NCI-H82 treated with DMSO at 0.1 percent for 48 hours (cell line): ENCODE measurements at regions not wholly inside any gene's neighbourhood (a gene's known extent, or its start where the extent isn't known, plus 50 kb on each side); places are given as distances from the start of the nearest gene placed in this dataset.
"Not testable (repeated sequence)": the region's sequence is repeated elsewhere in the genome, so short reads cannot be mapped to it uniquely, and the experiment has no call there.

Experiments used
- DNase-seq: peaks from one replicate; lab custom pipeline; 2025; ENCODE audit not compliant: unreplicated experiment; lab: John Stamatoyannopoulos, UW

GRCh38 chr15:69906256-69907185, 191.2 kb downstream of the TLE3 start:
- DNase-seq, result no peak

- DNase-seq, result no peak
Observed at GRCh38 chr15:69908060-69908459, 189.7 kb downstream of the TLE3 start.

- DNase-seq, result no peak
Observed at GRCh38 chr15:69908590-69909420, 188.9 kb downstream of the TLE3 start.

- no peak for DNase-seq
Observed at GRCh38 chr15:69909719-69910444, 187.8 kb downstream of the TLE3 start.

GRCh38 chr15:69910514-69910913, 187.2 kb downstream of the TLE3 start:
- DNase-seq, result no peak

- no peak for DNase-seq
Observed at GRCh38 chr15:69912116-69912515, 185.6 kb downstream of the TLE3 start.

GRCh38 chr15:69914040-69914439, 183.7 kb downstream of the TLE3 start:
- DNase-seq, result no peak

GRCh38 chr15:69914960-69915359, 182.8 kb downstream of the TLE3 start:
- DNase-seq, result no peak

- DNase-seq, result no peak
Observed at GRCh38 chr15:69916169-69916785, 181.4 kb downstream of the TLE3 start.

GRCh38 chr15:69917056-69917455, 180.7 kb downstream of the TLE3 start:
- no peak for DNase-seq

- DNase-seq, result peak; percentile 92
Observed at GRCh38 chr15:69919816-69920215, 177.9 kb downstream of the TLE3 start.

GRCh38 chr15:69920221-69920620, 177.5 kb downstream of the TLE3 start:
- no peak for DNase-seq

GRCh38 chr15:69921626-69922619, 175.8 kb downstream of the TLE3 start:
- DNase-seq, result no peak

GRCh38 chr15:69924531-69924930, 173.2 kb downstream of the TLE3 start:
- DNase-seq, result no peak

- DNase-seq, result no peak
Observed at GRCh38 chr15:69926006-69926405, 171.7 kb downstream of the TLE3 start.

- DNase-seq, result no peak
Observed at GRCh38 chr15:69926721-69927120, 171.0 kb downstream of the TLE3 start.

GRCh38 chr15:69928890-69929289, 168.8 kb downstream of the TLE3 start:
- DNase-seq, result not testable (repeated sequence)

- DNase-seq, result no peak
Observed at GRCh38 chr15:69929905-69930630, 167.6 kb downstream of the TLE3 start.

- DNase-seq, result no peak
Observed at GRCh38 chr15:69930754-69931153, 167.0 kb downstream of the TLE3 start.
